ENCODE measurements at regions not wholly inside any gene's neighbourhood (a gene's known extent, or its start where the extent isn't known, plus 50 kb on each side); places are given as distances from the start of the nearest gene placed in this dataset.

DNA sequence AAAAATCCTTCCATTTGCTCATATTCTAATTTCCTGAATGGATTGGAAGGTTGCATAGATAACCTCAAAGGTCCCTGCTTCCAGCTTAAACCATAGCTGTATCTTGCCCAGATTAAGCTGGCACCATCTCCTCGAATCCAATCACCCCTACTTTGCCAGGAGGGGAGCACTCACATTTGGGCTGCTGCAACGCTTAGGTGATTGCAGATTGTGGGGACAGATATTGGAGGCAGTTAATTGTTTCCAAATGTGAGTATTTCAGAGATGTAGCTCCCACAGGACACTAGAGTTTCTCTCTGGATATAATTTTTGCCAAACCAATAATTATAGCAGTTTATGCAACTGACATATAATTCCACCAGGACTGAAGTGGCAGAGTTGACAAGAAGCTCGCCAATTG, 53.5 kb upstream of the ACSL1 start:
- no peak for DNase-seq (ENCODE audit: low spot score)

DNA sequence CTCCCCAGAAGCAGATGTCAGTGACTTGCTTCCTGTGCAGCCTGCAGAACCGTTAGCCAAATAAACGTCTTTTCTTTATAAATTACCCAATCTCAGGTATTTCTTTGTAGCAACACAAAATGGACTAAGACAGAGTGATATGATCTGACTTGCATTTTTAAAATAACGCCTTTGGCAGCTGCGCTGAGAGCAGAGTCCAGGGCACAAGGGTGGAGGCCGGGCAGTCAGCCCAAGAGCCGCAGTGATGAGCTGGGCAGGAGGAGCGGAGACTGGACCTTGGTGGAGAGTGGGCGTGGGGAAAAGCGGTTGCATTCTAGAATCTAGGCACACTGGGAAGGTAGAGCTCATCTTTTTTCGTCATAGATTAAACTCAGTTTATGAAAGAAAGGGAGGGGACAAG, 56.5 kb upstream of the ACSL1 start:
- DNase-seq (ENCODE audit: low spot score) = no peak

DNA sequence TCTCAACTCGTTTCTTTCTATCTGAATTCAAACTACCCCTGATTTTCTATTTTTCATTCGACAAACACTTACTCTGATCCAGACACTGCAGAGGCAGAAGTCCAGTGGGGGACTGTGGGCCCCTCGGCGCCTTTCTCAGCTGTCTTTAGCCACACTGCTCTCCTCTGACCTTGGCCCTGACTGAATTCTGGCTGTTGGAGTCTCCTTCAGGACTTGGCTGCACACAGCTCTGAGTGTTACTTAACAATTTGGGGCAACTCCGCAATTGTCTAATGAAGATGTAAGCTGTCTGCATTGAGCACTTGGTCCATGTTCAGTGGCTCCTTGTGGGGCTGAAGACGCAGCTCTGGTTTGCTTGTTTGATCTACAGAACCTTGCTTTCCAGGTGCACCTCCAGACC, 57.3 kb upstream of the ACSL1 start:
- DNase-seq (ENCODE audit: low spot score) = no peak

DNA sequence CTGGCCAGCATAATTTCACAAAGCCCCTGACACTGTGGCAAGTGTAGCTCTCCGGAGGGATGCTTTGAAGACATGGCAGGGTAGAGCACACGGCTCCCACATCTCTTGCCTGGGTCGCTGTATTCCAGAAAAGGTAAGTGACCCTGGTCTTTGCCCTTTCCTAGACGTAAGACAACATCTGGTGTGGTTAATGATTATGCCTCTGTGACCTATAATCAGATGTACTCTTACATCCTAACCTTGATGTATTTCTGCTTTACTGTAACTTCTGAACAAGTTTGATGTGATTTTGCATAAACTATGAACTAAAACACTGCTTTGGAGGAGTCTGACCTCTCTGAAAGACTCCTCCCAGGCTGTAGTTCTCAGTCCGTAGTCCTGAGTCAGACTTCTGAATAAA, 59.1 kb upstream of the ACSL1 start:
- DNase-seq (ENCODE audit: low spot score) = no peak

DNA sequence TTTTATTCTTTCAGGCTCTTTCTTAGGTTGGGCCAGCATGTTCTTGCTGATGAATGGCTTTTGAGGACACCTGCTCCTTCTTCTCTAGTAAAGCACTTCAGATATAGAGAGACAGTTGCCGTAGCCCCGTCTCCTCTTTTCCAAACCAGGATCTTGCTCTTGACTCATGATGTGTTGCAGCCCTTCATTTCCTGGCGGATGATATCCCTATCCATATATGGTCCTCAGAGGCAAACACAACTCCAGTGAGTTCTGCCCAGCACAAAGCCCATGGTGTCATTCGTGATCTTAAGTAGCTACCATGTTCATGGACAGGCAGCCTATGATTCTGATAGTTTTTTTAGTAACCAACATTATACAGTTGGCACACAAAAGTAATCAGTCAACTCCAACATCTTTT, 59.8 kb upstream of the ACSL1 start:
- DNase-seq (ENCODE audit: low spot score) = peak; percentile 26

DNA sequence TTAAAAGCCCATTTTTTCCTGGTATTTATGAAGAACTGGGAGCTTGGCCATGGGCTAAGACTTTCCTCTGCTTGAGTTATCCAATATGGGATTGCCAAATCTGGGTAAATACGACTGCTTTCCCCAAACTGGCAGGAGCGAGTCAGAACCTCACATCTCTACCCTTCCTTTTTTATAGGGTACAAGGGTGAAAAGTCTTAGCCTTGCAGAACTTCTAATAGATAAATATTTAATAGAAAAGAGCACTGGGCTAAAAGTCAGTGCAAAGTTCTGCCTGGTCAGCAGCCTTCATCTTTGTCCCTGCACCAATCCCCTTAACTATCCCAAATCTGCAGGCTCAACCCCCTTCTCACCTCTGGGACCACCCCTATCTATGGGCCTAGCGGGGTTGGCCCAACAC, 61.6 kb upstream of the ACSL1 start:
- no peak for DNase-seq (ENCODE audit: low spot score)

DNA sequence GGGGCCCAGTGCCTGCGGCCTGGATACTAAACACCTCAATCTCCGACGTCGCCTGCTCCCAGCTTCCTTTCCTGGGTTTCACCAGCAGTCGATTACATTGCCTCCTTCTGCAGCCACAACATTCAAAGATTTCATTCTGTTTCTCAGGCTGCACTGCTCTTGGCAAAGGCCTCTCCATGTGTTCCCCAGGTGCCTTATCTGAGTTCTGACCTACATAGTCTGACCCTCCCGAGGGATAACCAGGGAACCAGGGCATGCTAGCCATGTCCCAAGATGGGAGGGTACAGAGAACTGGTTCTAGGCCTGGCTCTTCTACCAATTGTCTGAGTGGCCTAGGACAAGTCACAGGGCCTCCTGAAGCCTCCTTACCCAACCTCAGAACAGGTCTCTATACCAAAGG, 62.2 kb upstream of the ACSL1 start:
- DNase-seq (ENCODE audit: low spot score) = no peak

DNA sequence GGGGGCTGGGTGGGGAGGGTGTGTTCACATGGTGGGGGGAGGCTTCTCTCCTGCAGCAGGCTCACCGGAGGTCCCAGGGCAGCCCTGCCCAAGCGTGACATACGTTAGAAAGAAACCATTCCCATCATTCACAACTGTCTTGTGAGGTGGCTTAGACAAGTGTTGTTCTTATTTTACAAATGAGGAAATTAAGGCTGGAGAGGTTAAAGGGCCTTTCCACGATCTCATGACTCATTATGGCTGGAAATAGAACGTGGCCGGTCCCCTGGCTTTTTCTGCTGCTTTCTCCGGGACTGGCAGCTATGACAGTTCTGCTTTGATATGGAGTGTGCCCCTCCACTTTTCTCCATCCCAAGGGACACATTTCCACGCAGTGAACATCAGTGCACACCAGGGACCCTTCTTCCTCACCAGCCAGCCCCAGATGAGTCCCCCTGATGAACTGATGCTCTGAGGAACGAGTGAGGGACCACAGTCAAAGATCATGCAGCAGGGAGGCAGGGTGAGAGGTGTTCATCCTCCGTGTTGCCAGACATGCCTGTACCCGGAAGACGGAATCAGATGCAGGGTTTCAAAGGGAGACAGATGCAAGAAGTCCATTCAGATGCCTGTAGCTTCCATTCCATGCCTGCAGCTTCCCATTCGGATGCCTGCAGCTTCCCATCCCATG, 64.0 kb upstream of the ACSL1 start:
- no peak for DNase-seq (ENCODE audit: low spot score)

DNA sequence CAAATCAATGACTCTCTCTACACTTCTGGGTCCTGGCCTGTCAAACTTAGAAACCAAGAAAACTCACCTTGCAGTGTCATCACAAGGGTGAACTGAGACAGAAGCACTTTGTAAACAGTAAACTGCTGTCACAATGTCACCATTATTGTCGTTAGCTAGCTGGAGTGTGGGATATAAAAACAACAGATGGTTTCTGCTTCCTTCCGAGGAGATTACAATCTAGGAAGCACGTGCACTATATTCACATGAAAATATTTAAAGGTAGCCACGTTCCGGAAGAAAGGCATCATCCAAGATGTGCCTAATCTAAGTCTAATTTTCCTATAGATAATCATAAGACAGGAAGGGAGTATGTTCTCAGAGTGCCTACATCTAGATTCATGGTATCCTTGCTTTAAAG, 64.7 kb upstream of the ACSL1 start:
- DNase-seq (ENCODE audit: low spot score) = no peak

DNA sequence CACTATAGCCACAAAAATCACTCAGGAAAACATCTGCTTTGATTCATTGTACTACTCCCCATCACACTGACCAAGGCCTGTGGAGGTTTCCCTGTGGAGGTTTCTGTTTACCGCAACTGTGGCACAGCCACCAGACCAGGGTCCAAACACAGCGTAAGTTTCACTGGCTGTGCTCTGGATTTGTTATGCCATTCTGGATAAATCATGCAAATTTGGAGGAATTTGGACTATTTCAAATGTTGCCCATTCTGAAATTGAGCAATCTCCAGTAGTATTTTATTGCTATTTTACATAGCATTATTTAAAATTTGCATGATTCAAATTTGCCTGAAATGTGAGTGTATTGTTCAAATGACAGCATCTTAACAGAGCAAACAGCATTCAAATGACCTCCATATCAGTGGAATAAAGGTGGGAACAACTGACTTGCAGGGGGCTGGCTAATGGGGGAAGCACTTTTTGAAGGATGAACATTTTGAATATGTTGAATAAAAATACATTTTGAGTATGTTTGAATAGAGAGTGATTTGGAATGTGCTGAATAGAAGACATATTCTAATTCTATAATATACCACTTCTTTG, 66.1 kb upstream of the ACSL1 start:
- no peak for DNase-seq (ENCODE audit: low spot score)

DNA sequence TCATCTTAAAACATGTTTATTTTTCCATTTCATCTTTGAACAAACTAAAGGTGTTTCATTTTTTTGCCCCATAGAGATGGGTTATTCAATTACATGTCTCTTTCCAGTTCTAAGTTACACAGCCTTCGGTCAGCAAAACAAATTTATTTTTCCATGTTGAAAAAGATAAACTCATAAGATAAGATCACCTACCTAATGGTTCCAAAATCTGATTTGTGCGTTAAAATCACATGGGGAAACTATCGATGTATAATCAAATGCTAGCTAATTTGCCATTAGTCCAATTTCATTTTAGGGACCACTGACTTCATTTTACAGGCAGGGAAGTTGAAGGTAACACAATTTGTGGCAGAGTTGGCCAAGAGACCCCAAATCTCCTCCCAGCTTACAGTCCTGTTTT, 67.2 kb upstream of the ACSL1 start:
- no peak for DNase-seq (ENCODE audit: low spot score)

DNA sequence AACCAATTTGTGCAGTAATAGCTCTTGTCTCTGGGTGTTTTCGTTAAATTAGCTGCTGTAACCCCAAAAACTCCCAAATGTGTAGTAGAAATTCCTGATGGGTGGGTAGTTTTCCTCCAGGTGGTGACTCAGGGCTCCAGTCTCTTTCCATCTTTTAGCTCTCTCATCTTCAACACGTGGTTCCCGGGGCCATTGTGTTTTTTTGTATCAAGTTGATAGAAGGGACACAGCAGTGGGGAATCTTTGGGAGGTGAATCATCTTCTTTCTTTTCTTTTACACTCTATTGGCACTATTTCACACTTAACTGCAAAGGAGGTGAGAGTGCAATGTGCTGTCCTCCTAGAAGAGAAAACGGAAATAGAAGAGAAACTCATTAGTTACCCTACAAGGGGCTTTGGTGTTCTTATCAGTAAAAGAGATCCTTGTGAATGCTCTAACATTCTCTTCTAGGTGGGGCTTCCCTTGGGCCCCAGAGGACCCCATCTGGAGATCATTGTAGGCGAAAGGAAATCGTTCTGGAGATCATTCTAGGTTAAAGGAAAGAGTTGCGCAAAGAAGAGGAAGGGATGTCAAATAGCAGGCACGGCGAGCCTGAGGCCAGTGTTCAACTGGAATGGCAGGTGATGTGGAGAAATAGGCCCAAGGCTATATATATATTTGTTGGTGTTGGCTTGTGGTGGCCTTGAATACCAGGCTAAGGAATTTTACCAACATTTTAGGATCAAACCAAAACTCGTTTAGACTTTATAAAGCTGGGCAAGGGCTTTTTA, 68.2 kb upstream of the ACSL1 start:
- no peak for DNase-seq (ENCODE audit: low spot score)

DNA sequence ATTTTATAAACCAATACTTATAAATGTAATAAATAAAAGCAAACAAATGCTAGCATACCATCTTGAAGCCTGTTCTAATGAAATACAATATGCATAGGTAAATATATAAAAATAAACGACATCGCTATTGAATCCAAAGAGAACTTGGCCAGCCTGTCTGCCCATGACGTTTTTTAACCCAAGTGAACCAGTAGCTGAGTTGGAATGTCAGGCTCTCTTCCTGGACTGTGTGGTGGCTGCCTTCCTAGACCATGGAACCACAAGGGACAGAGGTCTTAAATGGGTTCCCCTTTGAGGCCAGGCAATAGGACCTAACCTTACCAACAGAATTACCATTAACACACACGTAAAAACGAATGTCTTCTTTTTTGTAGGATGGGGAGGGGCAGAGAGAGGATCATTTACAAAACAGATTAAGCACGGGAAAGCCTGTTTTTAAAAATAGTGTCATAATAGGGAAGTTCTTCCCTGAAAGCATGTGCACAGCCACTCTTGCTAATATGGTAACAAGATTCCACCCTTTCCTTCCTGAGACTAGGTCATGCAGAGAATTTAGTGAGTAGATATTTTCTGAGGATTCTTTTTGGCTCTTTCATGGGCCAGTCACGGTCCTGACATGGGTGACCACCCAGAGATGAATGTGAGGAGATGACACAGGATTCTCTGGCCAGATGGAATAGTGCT, 69.4 kb upstream of the ACSL1 start:
- no peak for DNase-seq (ENCODE audit: low spot score)

DNA sequence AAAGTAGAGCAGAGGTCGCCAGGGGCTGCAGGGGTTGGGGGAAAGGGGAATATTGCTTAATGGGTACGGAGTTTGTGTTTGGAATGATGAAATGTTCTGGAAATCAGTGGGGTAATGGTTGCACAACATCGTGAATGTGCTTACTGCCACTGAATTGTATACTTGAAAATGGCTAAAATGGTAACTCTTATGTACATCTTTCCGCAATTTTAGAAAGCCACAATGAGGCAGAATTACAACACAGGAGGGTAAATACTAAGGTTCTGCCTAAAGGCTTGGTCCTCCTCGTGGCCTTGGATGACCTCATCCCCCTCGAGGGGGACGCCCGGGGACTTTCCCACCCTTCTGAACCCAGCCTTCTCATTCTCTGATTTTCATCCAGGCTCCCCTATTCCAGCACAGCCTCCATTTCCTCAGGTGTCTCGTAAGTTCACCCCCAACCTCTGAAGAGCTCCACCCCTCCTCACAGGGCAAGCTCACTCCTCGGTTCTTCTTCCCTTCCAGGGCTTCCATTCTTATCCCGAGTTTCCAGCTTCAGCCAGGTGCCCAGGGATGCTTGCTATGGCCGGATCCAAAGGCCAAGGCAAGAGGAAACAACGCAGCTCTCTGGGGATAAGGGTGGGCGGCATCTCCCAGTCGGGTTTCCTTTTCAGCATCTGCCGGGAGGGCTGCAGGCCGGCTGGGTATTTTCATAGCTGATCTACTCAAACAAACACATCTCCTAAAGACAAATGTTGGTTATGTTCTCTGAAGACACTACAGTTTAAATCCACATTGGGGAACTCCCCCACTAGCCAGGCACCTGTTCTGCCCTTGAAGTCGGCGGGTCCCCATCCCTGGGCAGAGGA, 71.3 kb upstream of the ACSL1 start:
- DNase-seq (ENCODE audit: low spot score) = no peak

DNA sequence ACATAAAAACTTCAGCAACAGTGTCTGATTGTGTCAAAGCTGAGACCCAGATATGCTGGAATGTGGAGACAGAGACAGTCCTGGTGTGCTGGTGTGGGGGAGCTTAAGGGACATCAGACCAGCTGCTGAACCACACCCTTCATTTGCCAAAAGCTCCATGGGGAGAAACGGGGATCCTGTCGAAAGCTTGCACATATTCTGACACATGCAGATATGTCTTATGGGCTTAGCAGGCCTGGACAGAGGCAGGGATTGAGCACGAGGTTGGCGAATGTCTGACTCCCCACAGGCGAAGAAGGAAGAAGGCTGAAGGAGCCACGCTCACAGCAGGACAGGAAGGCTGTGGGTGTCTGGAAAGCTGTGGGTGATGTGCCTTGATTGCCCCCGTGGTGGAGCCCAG, 72.1 kb upstream of the ACSL1 start:
- DNase-seq (ENCODE audit: low spot score) = no peak

DNA sequence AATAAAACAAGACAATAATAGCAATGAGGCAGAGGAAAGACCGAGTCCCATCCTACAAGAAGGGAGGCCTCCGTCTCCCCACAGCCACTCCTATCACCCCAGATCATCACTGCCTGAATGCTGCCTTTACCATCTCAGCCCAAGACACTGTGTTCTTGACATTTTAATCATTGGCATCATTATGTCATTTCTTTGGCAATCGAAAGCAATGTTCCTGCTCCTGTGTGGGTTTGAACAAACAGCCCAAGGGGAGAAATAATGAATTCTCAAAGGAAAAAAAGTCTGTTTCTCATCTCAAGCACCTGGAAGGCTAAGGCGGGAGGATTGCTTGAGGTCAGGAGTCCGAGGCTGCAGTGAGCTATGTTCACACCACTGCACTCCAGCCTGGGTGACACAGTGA, 73.0 kb upstream of the ACSL1 start:
- DNase-seq (ENCODE audit: low spot score) = no peak

DNA sequence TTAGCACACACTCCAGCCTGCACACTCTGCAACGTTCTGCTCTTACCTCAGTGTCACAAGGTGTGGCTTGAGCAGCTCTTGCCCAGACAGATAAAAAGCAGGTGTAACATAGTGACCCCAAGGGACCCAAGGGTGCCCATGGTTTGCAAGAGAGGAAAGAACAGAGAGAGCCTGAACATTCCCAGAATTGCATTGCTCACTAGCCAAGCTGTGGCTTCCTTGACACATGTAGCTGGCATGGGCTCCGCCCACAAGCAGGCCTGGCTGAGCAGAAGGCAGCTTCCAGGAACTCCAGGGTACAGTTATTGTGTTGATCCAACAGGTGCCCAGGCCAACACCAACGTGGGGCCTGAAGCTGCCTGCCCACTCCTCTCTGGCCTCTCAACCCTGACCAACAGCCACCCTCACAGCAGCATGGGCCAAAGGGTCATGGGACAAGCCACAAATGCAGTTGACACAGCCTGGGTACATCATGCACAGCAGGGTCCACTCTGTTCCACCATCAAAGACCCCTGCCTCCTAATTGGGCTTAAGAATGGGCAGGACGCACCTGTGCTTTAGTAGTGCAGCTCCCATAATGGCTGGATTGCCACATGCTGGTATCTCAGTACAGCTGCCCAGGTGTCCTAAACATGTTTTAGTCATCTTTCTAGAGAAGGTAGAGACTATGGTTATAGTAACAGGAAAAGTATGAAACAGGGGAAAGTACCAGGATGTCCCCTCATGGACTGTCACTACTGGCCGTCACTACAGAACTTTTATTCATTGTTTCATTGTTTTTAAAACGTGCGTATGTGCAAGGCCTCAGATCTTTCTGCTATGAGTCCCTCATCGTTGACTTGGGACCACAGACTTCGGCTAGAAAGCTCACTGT, 73.7 kb upstream of the ACSL1 start:
- peak; percentile 82 for DNase-seq (ENCODE audit: low spot score)

DNA sequence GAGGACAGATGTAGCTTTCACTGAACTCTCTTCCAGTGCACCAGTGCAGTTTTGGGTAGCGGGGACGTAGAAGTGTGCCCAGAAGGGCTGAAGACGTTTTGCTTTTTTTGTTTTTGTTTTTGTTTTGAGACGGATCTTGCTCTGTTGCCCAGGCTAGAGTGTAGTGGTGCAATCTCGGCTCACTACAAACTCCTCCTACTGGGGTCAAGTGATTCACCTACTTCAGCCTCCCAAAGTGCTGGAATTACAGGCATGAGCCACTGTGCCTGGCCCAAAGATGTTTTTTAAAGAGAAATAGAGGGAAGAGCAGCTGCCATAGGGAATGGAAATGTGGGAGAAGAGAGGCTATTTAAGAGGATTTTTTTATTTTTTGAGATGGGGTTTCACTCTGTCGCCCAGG, 74.4 kb upstream of the ACSL1 start:
- DNase-seq (ENCODE audit: low spot score) = no peak

DNA sequence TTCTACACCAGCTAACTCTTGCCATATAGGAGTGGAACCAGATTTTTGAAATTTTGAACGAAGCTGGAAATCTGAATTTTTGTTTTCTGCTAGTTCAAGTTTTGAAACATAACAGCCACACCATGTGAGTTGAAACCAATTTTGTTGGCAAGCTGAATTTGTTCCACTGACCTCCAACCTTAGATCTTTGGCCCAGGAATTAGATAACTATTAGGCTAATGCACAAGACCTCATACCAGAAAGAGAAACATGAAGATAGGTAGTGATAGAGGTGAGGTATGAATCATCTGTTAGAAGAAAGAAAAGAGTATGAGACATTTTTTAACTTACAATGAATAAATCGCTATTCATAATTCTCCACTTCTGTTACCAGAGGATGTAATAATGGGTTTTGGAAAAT, 76.8 kb upstream of the ACSL1 start:
- DNase-seq (ENCODE audit: low spot score) = no peak

DNA sequence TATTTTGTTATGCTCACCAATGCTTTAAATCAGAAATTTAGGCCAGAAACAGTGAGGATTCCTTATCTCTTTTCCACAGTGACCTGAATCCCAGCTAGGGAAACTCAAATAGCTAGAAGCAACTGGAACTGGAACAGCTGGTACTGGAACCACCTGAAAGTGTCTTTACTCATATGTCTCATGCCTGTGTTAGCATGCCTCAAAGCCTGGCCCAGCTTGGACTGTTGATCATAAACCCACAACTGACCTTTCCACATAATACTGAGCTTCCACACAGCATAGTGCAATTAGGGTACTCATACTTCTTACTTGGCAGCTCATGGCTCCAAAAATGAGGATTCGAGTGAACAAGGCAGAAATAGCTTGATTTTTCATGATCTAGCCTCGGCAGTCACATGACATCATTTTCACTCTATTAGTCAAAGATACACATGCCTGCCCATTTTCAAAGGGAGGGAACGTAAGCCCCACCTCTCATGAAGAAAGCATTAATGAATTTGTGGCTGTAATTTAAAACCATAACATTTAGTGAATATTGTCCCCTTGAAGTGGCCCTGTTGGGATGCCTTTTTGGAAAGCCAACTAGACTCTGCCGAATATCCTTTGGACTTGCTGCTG, 80.8 kb upstream of the ACSL1 start:
- DNase-seq (ENCODE audit: low spot score) = no peak

DNA sequence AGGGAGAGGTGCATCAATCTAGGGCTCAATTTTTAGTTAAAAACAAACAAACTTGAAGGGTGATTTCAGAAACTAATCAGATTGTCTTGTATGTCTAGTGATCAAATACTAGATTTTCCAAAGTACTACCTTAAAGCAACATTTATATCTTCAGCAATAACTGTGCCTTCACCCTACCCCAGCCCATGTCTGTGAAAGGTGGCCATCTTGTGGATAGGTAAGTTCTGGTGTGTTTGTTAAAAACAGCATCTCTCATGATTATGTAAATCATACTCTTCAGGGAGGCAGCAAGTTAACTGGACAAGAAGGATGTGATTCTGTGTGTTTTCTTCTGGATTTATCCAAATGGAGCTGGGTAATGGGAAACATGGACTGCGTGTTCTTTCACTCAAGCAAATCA, 81.4 kb upstream of the ACSL1 start:
- DNase-seq (ENCODE audit: low spot score) = no peak
